Hippocampal formation (tissue), 2 donors: ENCODE measurements at regions not wholly inside any gene's neighbourhood (a gene's known extent, or its start where the extent isn't known, plus 50 kb on each side); places are given as distances from the start of the nearest gene placed in this dataset.
A peak's percentile ranks its signal among the peaks of the same experiment; 100 is the strongest.

Experiments
- DNase-seq, 2 donors: peaks; one replicate each; lab custom pipeline; 2025; lab: John Stamatoyannopoulos, UW

GRCh38 chr2:137824501-137824900 lies 139.8 kb upstream of the HNMT start:
- no peak for DNase-seq

- DNase-seq: no peak
Observed at GRCh38 chr2:137826373-137827372, 137.6 kb upstream of the HNMT start.

GRCh38 chr2:137828624-137829023 lies 135.6 kb upstream of the HNMT start:
- no peak for DNase-seq

- no peak for DNase-seq
Observed at GRCh38 chr2:137829251-137829650, 135.0 kb upstream of the HNMT start.

GRCh38 chr2:137834760-137835379 lies 129.4 kb upstream of the HNMT start:
- DNase-seq: no peak

GRCh38 chr2:137836671-137837070 lies 127.6 kb upstream of the HNMT start:
- no peak for DNase-seq

- no peak for DNase-seq
Observed at GRCh38 chr2:137837830-137838229, 126.4 kb upstream of the HNMT start.

GRCh38 chr2:137838255-137839092 lies 125.8 kb upstream of the HNMT start:
- DNase-seq: peak in 1 of 2 donors; percentile 59

GRCh38 chr2:137842430-137842829 lies 121.8 kb upstream of the HNMT start:
- no peak for DNase-seq

- DNase-seq: no peak
Observed at GRCh38 chr2:137842952-137843351, 121.3 kb upstream of the HNMT start.

- no peak for DNase-seq
Observed at GRCh38 chr2:137845422-137845821, 118.9 kb upstream of the HNMT start.

GRCh38 chr2:137846993-137847392 lies 117.3 kb upstream of the HNMT start:
- no peak for DNase-seq

- DNase-seq: no peak
Observed at GRCh38 chr2:137847443-137847842, 116.8 kb upstream of the HNMT start.

- DNase-seq: no peak
Observed at GRCh38 chr2:137857881-137858280, 106.4 kb upstream of the HNMT start.

- no peak for DNase-seq
Observed at GRCh38 chr2:137862651-137863050, 101.6 kb upstream of the HNMT start.

GRCh38 chr2:137865954-137866540 lies 98.2 kb upstream of the HNMT start:
- peak; percentile 10 for DNase-seq

GRCh38 chr2:137870682-137871081 lies 93.6 kb upstream of the HNMT start:
- no peak for DNase-seq

GRCh38 chr2:137872577-137872976 lies 91.7 kb upstream of the HNMT start:
- DNase-seq: no peak

GRCh38 chr2:137873536-137874244 lies 90.6 kb upstream of the HNMT start:
- DNase-seq: no peak

- no peak for DNase-seq
Observed at GRCh38 chr2:137879121-137879520, 85.2 kb upstream of the HNMT start.

- DNase-seq: no peak
Observed at GRCh38 chr2:137881711-137882110, 82.6 kb upstream of the HNMT start.
